Brain microvascular endothelial cell (primary cell): ENCODE measurements at regions not wholly inside any gene's neighbourhood (a gene's known extent, or its start where the extent isn't known, plus 50 kb on each side); places are given as distances from the start of the nearest gene placed in this dataset.

Experiments
- DNase-seq: peaks from one replicate; pipeline ENCODE4 v3.0.0-alpha.2; 2020
- H3K27ac ChIP-seq: fragments of 250-450 bp; sonication (Bioruptor Pico); 2 replicates; pipeline ENCODE4 v1.5.1; 2020; ENCODE audit warnings: mild to moderate bottlenecking, moderate library complexity
- H3K27me3 ChIP-seq: fragments of 250-450 bp; sonication (Bioruptor Pico); replicated peaks from 2 replicates; pipeline ENCODE4 v1.5.1; 2020; ENCODE audit warnings: mild to moderate bottlenecking
- H3K36me3 ChIP-seq: fragments of 250-450 bp; sonication (Bioruptor Pico); replicated peaks from 2 replicates; pipeline ENCODE4 v1.5.1; 2020; ENCODE audit warnings: mild to moderate bottlenecking
- H3K4me3 ChIP-seq: 2 replicates; pipeline ENCODE4 v1.5.1; 2011; ENCODE audit warnings: low read depth, mild to moderate bottlenecking, control low read depth, low read length, moderate library complexity
- in situ Hi-C: cut with HindIII; loops from 2 replicates; pipeline ENCODE4 v1.10.0; 2017; ENCODE audit warnings: low sequenced_read_pairs, low pct_ligation_motif_present
- TF ChIP-seq, protein P1 (sequence below): IDR thresholded peaks from 2 replicates; pipeline ENCODE4 v1.5.1; 2011; ENCODE audit warnings: low read depth, mild to moderate bottlenecking, moderate library complexity, low read length, control low read depth, inconsistent platforms; ENCODE audit errors: missing control alignments

DNA sequence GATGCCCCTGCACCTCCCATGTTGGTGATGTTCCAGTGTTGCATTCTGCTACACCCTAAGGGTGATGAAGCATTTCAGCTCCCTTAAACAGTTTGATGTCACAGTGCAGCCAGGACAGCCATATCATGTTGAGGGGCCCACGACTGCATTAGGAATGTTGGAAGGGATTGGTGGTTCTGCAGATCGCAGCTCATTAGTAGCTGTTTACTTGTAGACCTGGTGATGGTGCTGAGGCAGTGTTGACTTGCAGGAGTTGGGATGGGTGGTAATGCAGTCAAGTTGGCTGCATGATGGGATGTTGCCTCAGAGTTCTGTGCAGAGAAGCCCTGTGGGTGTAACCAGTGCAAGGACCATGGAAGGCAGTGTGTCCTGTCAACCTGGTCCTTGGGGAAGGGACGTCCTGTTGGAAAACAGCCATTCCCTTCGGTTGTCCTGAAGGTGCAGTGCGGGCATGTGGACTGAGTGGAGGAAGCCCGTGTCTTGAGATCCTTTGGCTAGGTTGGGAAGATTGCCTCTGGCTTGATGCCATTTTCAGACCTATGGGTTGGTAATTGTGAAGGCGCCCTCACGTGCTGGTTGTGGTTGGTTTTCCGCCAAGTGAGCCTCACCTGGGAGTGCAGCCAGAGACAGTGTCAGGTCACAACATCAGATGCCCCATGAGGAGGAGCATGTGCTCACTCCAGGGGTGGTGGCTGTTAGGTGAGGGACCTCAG is 100.7 kb downstream of the SNRPN start:
- in situ Hi-C loops = no loop called here
- no peak overlapping the region for H3K27ac ChIP-seq
- H3K36me3 ChIP-seq = peaks cover 51% of the 10 kb centered on the region
- TF ChIP-seq, protein P1, sequence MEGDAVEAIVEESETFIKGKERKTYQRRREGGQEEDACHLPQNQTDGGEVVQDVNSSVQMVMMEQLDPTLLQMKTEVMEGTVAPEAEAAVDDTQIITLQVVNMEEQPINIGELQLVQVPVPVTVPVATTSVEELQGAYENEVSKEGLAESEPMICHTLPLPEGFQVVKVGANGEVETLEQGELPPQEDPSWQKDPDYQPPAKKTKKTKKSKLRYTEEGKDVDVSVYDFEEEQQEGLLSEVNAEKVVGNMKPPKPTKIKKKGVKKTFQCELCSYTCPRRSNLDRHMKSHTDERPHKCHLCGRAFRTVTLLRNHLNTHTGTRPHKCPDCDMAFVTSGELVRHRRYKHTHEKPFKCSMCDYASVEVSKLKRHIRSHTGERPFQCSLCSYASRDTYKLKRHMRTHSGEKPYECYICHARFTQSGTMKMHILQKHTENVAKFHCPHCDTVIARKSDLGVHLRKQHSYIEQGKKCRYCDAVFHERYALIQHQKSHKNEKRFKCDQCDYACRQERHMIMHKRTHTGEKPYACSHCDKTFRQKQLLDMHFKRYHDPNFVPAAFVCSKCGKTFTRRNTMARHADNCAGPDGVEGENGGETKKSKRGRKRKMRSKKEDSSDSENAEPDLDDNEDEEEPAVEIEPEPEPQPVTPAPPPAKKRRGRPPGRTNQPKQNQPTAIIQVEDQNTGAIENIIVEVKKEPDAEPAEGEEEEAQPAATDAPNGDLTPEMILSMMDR = no peak
- H3K27me3 ChIP-seq = no peaks in the 10 kb centered on the region
- H3K4me3 ChIP-seq = no peak overlapping the region
- DNase-seq = no peak

DNA sequence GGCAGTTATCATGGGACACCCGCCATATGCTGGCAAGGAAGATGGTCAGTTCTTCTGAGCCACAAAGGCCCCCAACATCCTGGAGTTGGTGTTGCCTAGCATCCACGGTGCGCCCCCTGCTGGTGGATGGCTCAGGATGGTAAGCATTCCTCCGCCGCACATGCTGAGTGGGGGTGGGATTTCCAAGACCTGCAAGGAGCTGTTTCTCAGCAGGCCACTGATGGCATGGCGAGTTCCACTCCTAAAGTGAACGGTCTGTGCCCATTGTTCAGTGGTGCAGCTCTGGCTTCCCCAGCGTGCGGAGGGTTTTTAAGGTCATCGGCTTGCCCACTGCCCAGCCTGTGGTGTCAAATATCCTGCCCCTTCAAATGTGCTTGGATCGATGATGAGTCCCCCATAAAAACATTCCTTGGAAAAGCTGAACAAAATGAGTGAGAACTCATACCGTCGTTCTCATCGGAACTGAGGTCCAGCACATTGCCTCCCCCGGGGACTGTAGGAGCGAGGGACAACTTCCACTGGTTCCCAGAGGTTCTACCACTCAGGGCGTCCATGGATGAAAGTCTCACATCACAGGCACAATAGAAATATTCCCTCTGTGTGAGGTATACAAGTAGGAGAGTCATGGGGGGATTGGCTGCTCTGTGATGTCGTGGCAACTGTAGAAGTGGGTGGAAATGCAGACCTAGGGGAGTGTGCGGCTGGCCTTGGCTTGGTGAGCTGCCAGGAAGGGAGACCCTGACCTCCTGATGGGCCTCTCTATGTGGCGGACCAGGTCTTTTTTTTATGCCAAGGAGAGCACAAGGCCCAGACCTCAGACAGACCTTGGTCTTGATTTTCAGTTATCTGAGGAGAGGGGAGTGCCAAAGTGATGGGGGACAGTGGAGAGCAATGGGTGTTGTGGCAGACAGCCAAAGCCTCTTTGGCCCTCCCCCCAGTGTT is 102.0 kb downstream of the SNRPN start:
- in situ Hi-C loops = no loop called here
- DNase-seq = no peak

DNA sequence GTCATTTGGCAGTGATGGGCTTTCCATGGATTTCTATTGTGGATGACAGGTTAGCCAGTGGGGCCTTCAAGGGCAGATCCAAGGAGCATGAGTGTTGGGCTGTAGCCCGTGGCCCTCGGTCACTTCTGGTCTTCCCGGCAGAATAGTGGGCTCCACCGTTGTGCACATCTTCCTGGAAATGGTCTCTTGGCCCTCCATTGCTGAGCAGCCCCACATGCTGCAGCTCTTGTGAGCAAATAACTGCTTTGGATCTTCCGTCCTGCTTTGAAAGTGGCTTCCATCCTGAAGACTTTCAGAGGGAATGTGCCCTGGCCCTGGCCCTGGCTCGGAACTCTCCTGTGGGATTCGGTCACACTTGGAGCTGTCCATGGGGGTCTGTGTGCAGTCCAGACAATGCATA is 102.8 kb downstream of the SNRPN start:
- DNase-seq = no peak
- in situ Hi-C loops = no loop called here
- peaks cover 56% of the 10 kb centered on the region for H3K36me3 ChIP-seq
- H3K27ac ChIP-seq = no peak overlapping the region
- H3K4me3 ChIP-seq = no peak overlapping the region
- no peaks in the 10 kb centered on the region for H3K27me3 ChIP-seq
- TF ChIP-seq, protein P1 = no peak

More for the DNA sequence above, 102.0 kb downstream of the SNRPN start:
- Histone ChIP-seq H3K27ac (no peak overlapping the region), H3K27me3 (no peaks in the 10 kb centered on the region), H3K4me3 (no peak overlapping the region), H3K36me3 (peaks cover 48% of the 10 kb centered on the region)
- TF ChIP-seq, protein P1 = peak; percentile 27

DNA sequence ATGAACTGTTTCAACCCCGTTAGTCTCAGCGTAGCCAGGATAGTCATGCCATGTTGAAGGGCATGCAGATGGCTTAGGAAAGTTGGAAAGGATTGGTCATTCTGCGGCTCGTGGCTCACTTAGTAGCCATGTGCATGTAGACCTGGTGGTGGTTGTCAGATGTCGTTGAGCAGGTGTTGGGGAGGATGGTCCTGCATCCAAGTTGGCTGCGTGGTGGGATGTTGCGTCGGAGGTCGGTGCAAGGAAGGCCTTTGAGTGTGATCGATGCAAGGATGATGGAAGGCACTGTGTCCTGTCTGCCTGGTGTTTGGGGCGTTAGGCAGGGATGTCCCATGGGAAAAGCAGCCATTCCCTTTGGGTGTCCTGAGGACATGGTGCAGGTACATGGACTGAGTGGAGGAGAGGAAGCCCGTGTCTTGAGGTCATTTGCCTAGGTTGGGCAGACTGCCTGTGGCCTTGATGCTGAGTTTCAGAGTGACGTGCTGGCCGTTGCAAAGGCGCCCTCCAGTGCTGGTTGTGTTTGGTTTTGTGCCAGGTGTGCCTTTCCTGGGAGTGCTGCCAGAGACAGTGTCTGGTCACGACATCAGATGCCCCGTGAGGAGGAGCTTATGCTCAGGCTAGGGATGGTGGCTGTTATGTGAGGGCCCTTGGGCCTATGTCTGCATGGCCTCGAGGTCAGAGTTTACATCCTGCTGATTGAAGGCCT is 103.4 kb downstream of the SNRPN start:
- in situ Hi-C loops = no loop called here
- H3K4me3 ChIP-seq = no peak overlapping the region
- peaks cover 58% of the 10 kb centered on the region for H3K36me3 ChIP-seq

DNA sequence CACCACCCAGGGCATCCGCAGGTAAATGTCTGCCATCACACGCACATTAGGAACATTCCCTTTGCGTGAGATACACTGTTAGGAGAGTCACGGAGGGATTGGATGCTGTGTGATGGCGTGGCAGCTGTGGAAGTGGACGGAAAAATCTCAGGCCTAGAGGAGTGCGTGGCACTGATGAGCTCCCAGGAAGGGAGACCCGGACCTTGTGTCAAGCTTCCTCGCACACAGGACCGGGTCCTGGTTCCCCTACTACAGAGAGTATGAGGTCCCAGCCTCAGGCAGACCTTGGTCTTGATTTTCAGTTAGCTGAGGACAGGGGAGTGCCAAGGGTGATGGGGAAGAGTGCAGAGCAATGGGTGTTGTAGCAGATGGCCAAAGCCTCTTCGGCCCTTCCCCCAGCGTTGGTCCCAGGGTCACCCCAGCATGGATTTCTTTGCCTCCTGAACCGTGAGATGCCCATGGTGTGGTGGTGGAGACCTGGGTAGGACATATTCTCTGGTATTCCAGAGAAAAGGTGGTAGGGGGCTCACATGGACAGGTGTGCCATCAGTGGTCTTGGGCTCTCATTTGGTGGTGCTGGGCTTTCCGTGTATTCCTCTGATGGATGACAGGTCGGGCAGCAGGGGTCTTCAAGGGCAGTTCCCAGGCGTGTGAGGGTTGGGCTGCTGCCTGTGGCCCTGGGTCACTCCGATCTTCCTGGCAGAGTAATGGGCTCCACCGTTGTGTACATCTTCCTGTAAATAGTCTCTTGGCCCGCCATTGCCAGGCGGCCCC is 105.1 kb downstream of the SNRPN start:
- no peak overlapping the region for H3K4me3 ChIP-seq
- H3K27ac ChIP-seq = no peak overlapping the region
- DNase-seq = no peak
- TF ChIP-seq, protein P1 = no peak
- in situ Hi-C loops = no loop called here
- no peaks in the 10 kb centered on the region for H3K27me3 ChIP-seq
- peaks cover 51% of the 10 kb centered on the region for H3K36me3 ChIP-seq

More for the DNA sequence above, 103.4 kb downstream of the SNRPN start:
- TF ChIP-seq, protein P1 = no peak
- DNase-seq = no peak
- H3K27me3 ChIP-seq = no peaks in the 10 kb centered on the region
- H3K27ac ChIP-seq = no peak overlapping the region
